ENCODE measurements at regions not wholly inside any gene's neighbourhood (a gene's known extent, or its start where the extent isn't known, plus 50 kb on each side); places are given as distances from the start of the nearest gene placed in this dataset.

- intact Hi-C loops (cut with micrococcal nuclease), result no loop called here
- H3K27me3 ChIP-seq (ENCODE audit: low read length), result no peaks in the 10 kb centered on the region
- DNase-seq, result no peak
- no peak overlapping the region for H3K9ac ChIP-seq (ENCODE audit: low read length)
- no TSS peak for BruUV-seq (replicated peaks)
- no peaks in the 10 kb centered on the region for H3K9me2 ChIP-seq (replicated peaks; ENCODE audit: low read length)
- H3F3A ChIP-seq (ENCODE audit: low read length, unreplicated experiment), result no peaks in the 10 kb centered on the region
- H3K4me2 ChIP-seq (ENCODE audit: low read length), result no peak overlapping the region
- no peak overlapping the region for H3K4me3 ChIP-seq (ENCODE audit: low read length)
- H3K4me1 ChIP-seq (ENCODE audit: insufficient read depth, low read length), result no peaks in the 10 kb centered on the region
- no peaks in the 10 kb centered on the region for H3K36me3 ChIP-seq (ENCODE audit: low read depth, low read length)
- ChIA-PET POLR2A (ENCODE audit: unreplicated experiment) (no interaction called here), CTCF (no interaction called here)
- H3K79me2 ChIP-seq (ENCODE audit: low read length), result no peaks in the 10 kb centered on the region
- TF ChIP-seq EZH2 (IDR thresholded peaks at IDR 0.05; ENCODE audit: low read length, unreplicated experiment) (no peak), EZH2phosphoT487 (IDR thresholded peaks at IDR 0.05; ENCODE audit: borderline replicate concordance, low read length) (no peak), CTCF (conservative IDR thresholded peaks at IDR 0.05; ENCODE audit: low read depth, low read length) (no peak)
- no peak overlapping the region for H3K27ac ChIP-seq (ENCODE audit: low read length)
- no peaks in the 10 kb centered on the region for H4K20me1 ChIP-seq (ENCODE audit: low read length)
- no peak for ATAC-seq
- H3K9me3 ChIP-seq (ENCODE audit: low read length), result peaks cover 10% of the 10 kb centered on the region; the same call in 1 of the 2 replicates
- no peak overlapping the region for H2AFZ ChIP-seq (ENCODE audit: low read length)
Observed at GRCh38 chr10:62466590-62466989, 92.4 kb downstream of the ZNF365 start.

- H3K9me2 ChIP-seq (replicated peaks; ENCODE audit: low read length), result no peaks in the 10 kb centered on the region; the same call in 1 of the 2 replicates
- H3K36me3 ChIP-seq (ENCODE audit: low read depth, low read length), result no peaks in the 10 kb centered on the region
- H3K4me1 ChIP-seq (ENCODE audit: insufficient read depth, low read length), result no peaks in the 10 kb centered on the region
- no peak overlapping the region for H3K4me2 ChIP-seq (ENCODE audit: low read length)
- no peaks in the 10 kb centered on the region for H3K79me2 ChIP-seq (ENCODE audit: low read length)
- DNase-seq (peak; percentile 63), ATAC-seq (peak; percentile 18; the same call in 1 of the 2 replicates)
- TF ChIP-seq EZH2phosphoT487 (IDR thresholded peaks at IDR 0.05; ENCODE audit: borderline replicate concordance, low read length), result no peak
- TF ChIP-seq EZH2 (IDR thresholded peaks at IDR 0.05; ENCODE audit: low read length, unreplicated experiment), result no peak
- TF ChIP-seq CTCF (conservative IDR thresholded peaks at IDR 0.05; ENCODE audit: low read depth, low read length), result no peak
- ChIA-PET POLR2A (ENCODE audit: unreplicated experiment) (interaction anchor here (0.7 kb wide), 1 partner anchor 88 kb away, joined by 3 read pairs; no protein-coding TSS in a partner anchor), CTCF (no interaction called here)
- no peaks in the 10 kb centered on the region for H4K20me1 ChIP-seq (ENCODE audit: low read length)
- H3F3A ChIP-seq (ENCODE audit: low read length, unreplicated experiment), result no peaks in the 10 kb centered on the region
- no peak overlapping the region for H3K27ac ChIP-seq (ENCODE audit: low read length)
- H3K9me3 ChIP-seq (ENCODE audit: low read length), result peaks cover 10% of the 10 kb centered on the region; the same call in 1 of the 2 replicates
- intact Hi-C loops (cut with micrococcal nuclease), result no loop called here
- H3K9ac ChIP-seq (ENCODE audit: low read length), result no peak overlapping the region
- H2AFZ ChIP-seq (ENCODE audit: low read length), result no peak overlapping the region
- H3K4me3 ChIP-seq (ENCODE audit: low read length), result no peak overlapping the region
- H3K27me3 ChIP-seq (ENCODE audit: low read length), result no peaks in the 10 kb centered on the region
- no TSS peak for BruUV-seq (replicated peaks)
Observed at GRCh38 chr10:62467527-62467926, 93.4 kb downstream of the ZNF365 start.

- no peaks in the 10 kb centered on the region for H3K27me3 ChIP-seq (ENCODE audit: low read length)
- no peak overlapping the region for H3K4me3 ChIP-seq (ENCODE audit: low read length)
- peaks cover 7% of the 10 kb centered on the region; the same call in 1 of the 2 replicates for H3K9me2 ChIP-seq (replicated peaks; ENCODE audit: low read length)
- H3K36me3 ChIP-seq (ENCODE audit: low read depth, low read length), result no peaks in the 10 kb centered on the region
- no peak overlapping the region for H3K9ac ChIP-seq (ENCODE audit: low read length)
- DNase-seq, result no peak
- H2AFZ ChIP-seq (ENCODE audit: low read length), result no peak overlapping the region
- no TSS peak for BruUV-seq (replicated peaks)
- ATAC-seq, result no peak
- H3K9me3 ChIP-seq (ENCODE audit: low read length), result no peaks in the 10 kb centered on the region
- intact Hi-C loops (cut with micrococcal nuclease), result no loop called here
- no peaks in the 10 kb centered on the region for H4K20me1 ChIP-seq (ENCODE audit: low read length)
- H3K79me2 ChIP-seq (ENCODE audit: low read length), result no peaks in the 10 kb centered on the region
- H3K4me1 ChIP-seq (ENCODE audit: insufficient read depth, low read length), result no peaks in the 10 kb centered on the region
- ChIA-PET POLR2A (ENCODE audit: unreplicated experiment) (no interaction called here), CTCF (no interaction called here)
- H3K4me2 ChIP-seq (ENCODE audit: low read length), result no peak overlapping the region
- no peaks in the 10 kb centered on the region for H3F3A ChIP-seq (ENCODE audit: low read length, unreplicated experiment)
- TF ChIP-seq EZH2 (IDR thresholded peaks at IDR 0.05; ENCODE audit: low read length, unreplicated experiment), result no peak
- no peak overlapping the region for H3K27ac ChIP-seq (ENCODE audit: low read length)
Observed at GRCh38 chr10:62471711-62472110, 97.5 kb downstream of the ZNF365 start.
